Activated naive CD8-positive, alpha-beta T cell (primary cell): ENCODE measurements at regions not wholly inside any gene's neighbourhood (a gene's known extent, or its start where the extent isn't known, plus 50 kb on each side); places are given as distances from the start of the nearest gene placed in this dataset.
A peak's percentile ranks its signal among the peaks of the same experiment; 100 is the strongest.
"Not testable (repeated sequence)": the region's sequence is repeated elsewhere in the genome, so short reads cannot be mapped to it uniquely, and the experiment has no call there.

ENCODE experiments used
- H3K27ac Mint-ChIP-seq: one replicate; pipeline ENCODE4 v1.8.0; 2021; ENCODE audit warnings: mixed read lengths
- H3K27me3 Mint-ChIP-seq: one replicate; pipeline ENCODE4 v1.8.0; 2021; ENCODE audit warnings: mixed read lengths
- H3K36me3 Mint-ChIP-seq: one replicate; pipeline ENCODE4 v1.8.0; 2021; ENCODE audit warnings: mixed read lengths
- H3K4me1 Mint-ChIP-seq: one replicate; pipeline ENCODE4 v1.8.0; 2021; ENCODE audit warnings: low read depth, mixed read lengths
- H3K4me3 Mint-ChIP-seq: one replicate; pipeline ENCODE4 v1.8.0; 2021; ENCODE audit warnings: mild to moderate bottlenecking, mixed read lengths
- H3K9me3 Mint-ChIP-seq: one replicate; pipeline ENCODE4 v1.8.0; 2021; ENCODE audit warnings: low read depth, mixed read lengths

DNA sequence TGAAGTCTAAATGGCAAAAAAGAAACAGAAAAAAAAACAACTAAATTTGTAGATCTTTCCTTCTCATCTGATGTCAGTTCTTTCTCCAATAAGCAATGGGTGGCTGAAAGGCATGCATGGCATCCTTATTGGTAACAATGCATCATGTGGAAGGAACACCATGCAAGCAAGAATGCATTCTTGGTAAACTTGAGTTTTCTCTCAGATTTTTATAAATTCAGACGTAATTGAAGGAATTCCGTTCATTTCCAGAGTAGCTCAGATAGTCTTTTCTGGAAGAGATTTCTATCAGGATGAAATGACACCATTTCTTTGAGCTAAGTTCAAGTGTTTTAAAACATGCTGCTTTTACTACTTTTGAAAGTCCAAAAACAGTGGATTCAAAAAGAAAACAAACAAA, 373.0 kb downstream of the COG6 start:
- no peaks in the 10 kb centered on the region for H3K27me3 Mint-ChIP-seq
- peaks cover 43% of the 10 kb centered on the region for H3K4me1 Mint-ChIP-seq
- H3K36me3 Mint-ChIP-seq, result peaks cover 2% of the 10 kb centered on the region
- H3K4me3 Mint-ChIP-seq, result peak overlapping the region; percentile 58
- H3K27ac Mint-ChIP-seq, result peak overlapping the region; percentile 97
- no peaks in the 10 kb centered on the region for H3K9me3 Mint-ChIP-seq

GRCh38 chr13:40031031-40031430, 375.6 kb downstream of the COG6 start:
- Mint-ChIP-seq H3K36me3 (no peaks in the 10 kb centered on the region), H3K4me3 (no peak overlapping the region), H3K27ac (no peak overlapping the region), H3K9me3 (no peaks in the 10 kb centered on the region), H3K4me1 (peaks cover 24% of the 10 kb centered on the region), H3K27me3 (no peaks in the 10 kb centered on the region)

DNA sequence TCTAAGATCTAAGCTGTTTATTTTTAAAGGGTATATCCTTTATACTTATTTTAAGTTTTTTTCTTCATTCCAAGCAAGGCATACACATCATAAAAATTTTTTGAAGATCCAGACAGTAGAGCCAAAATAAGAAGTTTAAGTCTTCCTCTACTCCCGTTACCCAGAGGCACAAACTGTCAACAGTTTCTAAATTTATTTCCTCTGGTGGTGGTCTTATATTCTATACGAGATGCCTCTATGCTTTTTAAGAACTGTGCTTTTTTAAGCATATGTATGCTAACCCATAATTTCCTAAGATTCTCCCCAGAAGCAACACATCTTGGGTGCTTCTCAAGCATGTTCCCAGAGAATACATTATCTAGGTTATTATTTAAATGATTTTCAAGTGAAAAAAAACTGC, 383.6 kb downstream of the COG6 start:
- no peaks in the 10 kb centered on the region for H3K9me3 Mint-ChIP-seq
- H3K4me3 Mint-ChIP-seq, result no peak overlapping the region
- H3K36me3 Mint-ChIP-seq, result no peaks in the 10 kb centered on the region
- H3K4me1 Mint-ChIP-seq, result no peaks in the 10 kb centered on the region
- no peaks in the 10 kb centered on the region for H3K27me3 Mint-ChIP-seq
- H3K27ac Mint-ChIP-seq, result no peak overlapping the region

DNA sequence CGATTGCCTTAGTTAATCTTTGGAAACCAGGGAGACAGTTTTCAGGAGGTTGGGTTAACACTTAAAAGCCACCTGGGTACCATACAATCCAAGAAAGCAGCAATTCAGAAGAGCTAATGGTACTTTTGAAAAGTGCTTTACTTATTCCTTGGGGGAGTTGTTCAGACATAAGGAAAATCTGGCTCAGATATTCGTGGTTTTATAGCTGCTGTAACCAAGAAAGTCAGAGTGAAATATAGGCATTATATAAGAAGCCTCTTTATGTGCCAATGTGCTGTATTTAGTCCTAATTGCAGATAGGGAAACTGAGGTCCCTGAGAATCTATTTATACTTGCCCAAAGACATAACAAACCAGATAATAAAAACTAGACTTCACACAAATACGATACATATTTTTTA, 387.5 kb downstream of the COG6 start:
- Mint-ChIP-seq H3K4me3 (no peak overlapping the region), H3K27ac (no peak overlapping the region), H3K4me1 (peaks cover 2% of the 10 kb centered on the region), H3K27me3 (peaks cover 3% of the 10 kb centered on the region), H3K36me3 (no peaks in the 10 kb centered on the region), H3K9me3 (no peaks in the 10 kb centered on the region)

- Mint-ChIP-seq H3K9me3 (no peaks in the 10 kb centered on the region), H3K36me3 (no peaks in the 10 kb centered on the region), H3K27ac (no peak overlapping the region), H3K4me1 (peaks cover 3% of the 10 kb centered on the region), H3K27me3 (peaks cover 3% of the 10 kb centered on the region), H3K4me3 (no peak overlapping the region)
Observed at GRCh38 chr13:40043764-40044163, 388.3 kb downstream of the COG6 start.

GRCh38 chr13:40047322-40047771, 391.9 kb downstream of the COG6 start:
- peaks cover 3% of the 10 kb centered on the region for H3K4me1 Mint-ChIP-seq
- H3K27ac Mint-ChIP-seq, result no peak overlapping the region
- H3K27me3 Mint-ChIP-seq, result peaks cover 3% of the 10 kb centered on the region
- H3K9me3 Mint-ChIP-seq, result no peaks in the 10 kb centered on the region
- H3K4me3 Mint-ChIP-seq, result no peak overlapping the region
- H3K36me3 Mint-ChIP-seq, result no peaks in the 10 kb centered on the region

DNA sequence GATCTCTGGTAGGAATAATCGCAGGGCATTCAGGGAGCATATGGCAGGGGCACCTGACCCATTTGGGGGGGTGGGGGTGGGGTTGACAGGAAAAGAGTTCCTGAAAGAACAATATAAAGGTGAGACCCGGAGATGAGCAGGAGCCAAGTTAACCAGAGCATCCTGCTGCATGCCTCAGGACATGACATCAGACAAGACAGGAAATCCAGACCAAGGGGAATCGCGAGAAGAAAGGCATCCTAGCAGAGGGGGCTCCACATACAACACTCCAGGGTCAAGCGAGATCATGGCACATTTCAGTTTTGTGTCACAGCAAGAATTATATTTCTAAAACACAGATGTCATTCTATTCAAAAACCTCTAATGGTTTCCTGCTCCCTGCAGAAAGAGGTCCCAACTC, 393.1 kb downstream of the COG6 start:
- no peak overlapping the region for H3K4me3 Mint-ChIP-seq
- H3K27ac Mint-ChIP-seq, result no peak overlapping the region
- peaks cover 3% of the 10 kb centered on the region for H3K27me3 Mint-ChIP-seq
- no peaks in the 10 kb centered on the region for H3K9me3 Mint-ChIP-seq
- peaks cover 3% of the 10 kb centered on the region for H3K4me1 Mint-ChIP-seq
- no peaks in the 10 kb centered on the region for H3K36me3 Mint-ChIP-seq

GRCh38 chr13:40052954-40053353, 397.5 kb downstream of the COG6 start:
- H3K27me3 Mint-ChIP-seq, result no peaks in the 10 kb centered on the region
- H3K27ac Mint-ChIP-seq, result no peak overlapping the region
- H3K4me1 Mint-ChIP-seq, result peaks cover 1% of the 10 kb centered on the region
- no peak overlapping the region for H3K4me3 Mint-ChIP-seq
- no peaks in the 10 kb centered on the region for H3K9me3 Mint-ChIP-seq
- no peaks in the 10 kb centered on the region for H3K36me3 Mint-ChIP-seq

- H3K27ac Mint-ChIP-seq, result no peak overlapping the region
- no peak overlapping the region for H3K4me3 Mint-ChIP-seq
- H3K27me3 Mint-ChIP-seq, result no peaks in the 10 kb centered on the region
- H3K4me1 Mint-ChIP-seq, result no peaks in the 10 kb centered on the region
- no peaks in the 10 kb centered on the region for H3K36me3 Mint-ChIP-seq
- no peaks in the 10 kb centered on the region for H3K9me3 Mint-ChIP-seq
Observed at GRCh38 chr13:40053401-40053800, 397.9 kb downstream of the COG6 start.

DNA sequence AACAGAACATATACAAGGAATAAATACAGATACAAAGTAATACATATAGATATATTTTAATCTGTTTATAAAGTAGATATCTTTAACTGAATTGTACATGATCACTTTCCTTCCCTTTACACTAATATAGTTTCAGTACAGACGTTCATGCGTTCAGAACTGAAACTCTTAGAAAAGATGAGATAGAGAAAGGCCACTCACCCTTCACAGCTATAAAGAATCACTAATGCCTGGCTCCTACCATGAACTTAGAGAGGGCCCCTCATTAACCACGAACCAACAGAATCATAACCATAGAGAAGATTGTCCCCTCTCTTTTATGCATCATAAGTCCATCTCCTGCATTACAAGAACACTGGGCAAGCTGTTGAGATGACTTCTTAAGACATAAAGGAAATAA, 399.0 kb downstream of the COG6 start:
- H3K4me3 Mint-ChIP-seq, H3K9me3 Mint-ChIP-seq: not testable (repeated sequence)

GRCh38 chr13:40056898-40057619, 401.6 kb downstream of the COG6 start:
- Mint-ChIP-seq H3K27ac (no peak overlapping the region), H3K27me3 (no peaks in the 10 kb centered on the region), H3K4me3 (no peak overlapping the region), H3K9me3 (no peaks in the 10 kb centered on the region), H3K4me1 (peaks cover 13% of the 10 kb centered on the region), H3K36me3 (no peaks in the 10 kb centered on the region)

More for the DNA sequence above, 399.0 kb downstream of the COG6 start:
- not testable (repeated sequence) for H3K27ac Mint-ChIP-seq, H3K36me3 Mint-ChIP-seq, H3K27me3 Mint-ChIP-seq, H3K4me1 Mint-ChIP-seq

DNA sequence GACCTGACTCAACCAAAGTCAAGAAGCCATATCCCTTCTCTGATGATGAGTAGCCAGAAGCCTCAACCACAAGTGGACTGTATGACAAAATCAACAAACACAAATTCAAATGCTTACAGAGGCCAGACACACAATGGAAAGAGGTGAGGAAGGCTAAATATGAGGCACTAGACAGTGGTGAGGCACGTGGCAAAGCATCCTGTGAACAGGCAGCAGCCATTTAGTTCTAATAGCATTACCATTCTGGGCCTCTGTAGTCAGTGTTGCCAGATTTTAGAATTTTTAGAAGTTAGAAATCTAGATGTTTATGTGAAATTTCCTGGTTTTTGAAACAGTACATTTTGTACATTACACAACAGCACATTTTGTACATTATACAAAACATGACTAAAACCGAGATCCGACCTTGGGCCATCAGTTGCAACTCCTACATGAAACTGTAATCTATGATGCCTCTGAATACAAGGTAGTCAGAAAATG, 403.3 kb downstream of the COG6 start:
- H3K36me3 Mint-ChIP-seq, result no peaks in the 10 kb centered on the region
- no peaks in the 10 kb centered on the region for H3K9me3 Mint-ChIP-seq
- H3K4me1 Mint-ChIP-seq, result peaks cover 20% of the 10 kb centered on the region
- no peak overlapping the region for H3K4me3 Mint-ChIP-seq
- H3K27ac Mint-ChIP-seq, result no peak overlapping the region
- H3K27me3 Mint-ChIP-seq, result no peaks in the 10 kb centered on the region

- Mint-ChIP-seq H3K4me3 (no peak overlapping the region), H3K27me3 (no peaks in the 10 kb centered on the region), H3K9me3 (no peaks in the 10 kb centered on the region), H3K36me3 (no peaks in the 10 kb centered on the region), H3K27ac (no peak overlapping the region), H3K4me1 (peaks cover 29% of the 10 kb centered on the region)
Observed at GRCh38 chr13:40059540-40060232, 404.2 kb downstream of the COG6 start.

GRCh38 chr13:40060296-40061007, 405.0 kb downstream of the COG6 start:
- no peaks in the 10 kb centered on the region for H3K36me3 Mint-ChIP-seq
- H3K27ac Mint-ChIP-seq, result no peak overlapping the region
- H3K27me3 Mint-ChIP-seq, result no peaks in the 10 kb centered on the region
- peaks cover 33% of the 10 kb centered on the region for H3K4me1 Mint-ChIP-seq
- H3K4me3 Mint-ChIP-seq, result no peak overlapping the region
- H3K9me3 Mint-ChIP-seq, result no peaks in the 10 kb centered on the region
